ENCODE measurements at regions not wholly inside any gene's neighbourhood (a gene's known extent, or its start where the extent isn't known, plus 50 kb on each side); places are given as distances from the start of the nearest gene placed in this dataset.

- H3K4me3 ChIP-seq (ENCODE audit: low read length): no peak overlapping the region
- H3K9me2 ChIP-seq (replicated peaks; ENCODE audit: insufficient read depth, low read length): no peaks in the 10 kb centered on the region
- no peak for DNase-seq
- H3K36me3 ChIP-seq (replicated peaks; ENCODE audit: insufficient read depth, low read length): no peaks in the 10 kb centered on the region
- no peak overlapping the region for H3K9ac ChIP-seq (ENCODE audit: low read length)
- TF ChIP-seq EZH2phosphoT487 (IDR thresholded peaks at IDR 0.05; ENCODE audit: low read length) (no peak), EZH2 (optimal IDR thresholded peaks at IDR 0.05; ENCODE audit: low read depth, low read length) (no peak), CTCF (IDR thresholded peaks at IDR 0.05; ENCODE audit: low read length) (no peak)
- no peaks in the 10 kb centered on the region for H3K4me1 ChIP-seq (ENCODE audit: low read length)
- H3K27me3 ChIP-seq (replicated peaks; ENCODE audit: insufficient read depth, low read length): no peaks in the 10 kb centered on the region
- H3F3A ChIP-seq (ENCODE audit: insufficient read depth, low read length): no peaks in the 10 kb centered on the region
- H2AFZ ChIP-seq (ENCODE audit: low read length): no peak overlapping the region
- no peak overlapping the region for H3K4me2 ChIP-seq (ENCODE audit: low read depth, low read length)
- H4K20me1 ChIP-seq (ENCODE audit: insufficient read depth, low read length): no peaks in the 10 kb centered on the region
- H3K9me3 ChIP-seq (replicated peaks; ENCODE audit: insufficient read depth, low read length): no peaks in the 10 kb centered on the region
- no peaks in the 10 kb centered on the region for H3K79me2 ChIP-seq (ENCODE audit: low read length)
- no peak overlapping the region for H3K27ac ChIP-seq (ENCODE audit: low read length)
Observed at GRCh38 chr2:81576713-81577112, 1272.2 kb upstream of the LRRTM1 start.

GRCh38 chr2:81551040-81551634 is 1246.6 kb upstream of the LRRTM1 start:
- Histone ChIP-seq H3K27me3 (replicated peaks; ENCODE audit: insufficient read depth, low read length) (no peaks in the 10 kb centered on the region), H3K4me1 (ENCODE audit: low read length) (no peaks in the 10 kb centered on the region), H3K79me2 (ENCODE audit: low read length) (no peaks in the 10 kb centered on the region), H4K20me1 (ENCODE audit: insufficient read depth, low read length) (no peaks in the 10 kb centered on the region), H3K4me2 (ENCODE audit: low read depth, low read length) (no peak overlapping the region), H3K36me3 (replicated peaks; ENCODE audit: insufficient read depth, low read length) (no peaks in the 10 kb centered on the region), H3F3A (ENCODE audit: insufficient read depth, low read length) (no peaks in the 10 kb centered on the region), H3K9ac (ENCODE audit: low read length) (no peak overlapping the region), H3K9me3 (replicated peaks; ENCODE audit: insufficient read depth, low read length) (no peaks in the 10 kb centered on the region), H3K9me2 (replicated peaks; ENCODE audit: insufficient read depth, low read length) (no peaks in the 10 kb centered on the region), H3K27ac (ENCODE audit: low read length) (no peak overlapping the region), H3K4me3 (ENCODE audit: low read length) (no peak overlapping the region), H2AFZ (ENCODE audit: low read length) (no peak overlapping the region)
- TF ChIP-seq EZH2phosphoT487 (IDR thresholded peaks at IDR 0.05; ENCODE audit: low read length): no peak
- TF ChIP-seq EZH2 (optimal IDR thresholded peaks at IDR 0.05; ENCODE audit: low read depth, low read length): no peak
- TF ChIP-seq CTCF (IDR thresholded peaks at IDR 0.05; ENCODE audit: low read length): no peak
- DNase-seq: no peak

- no peaks in the 10 kb centered on the region for H3K9me3 ChIP-seq (replicated peaks; ENCODE audit: insufficient read depth, low read length)
- H3K4me3 ChIP-seq (ENCODE audit: low read length): no peak overlapping the region
- no peaks in the 10 kb centered on the region for H3K9me2 ChIP-seq (replicated peaks; ENCODE audit: insufficient read depth, low read length)
- H3K9ac ChIP-seq (ENCODE audit: low read length): no peak overlapping the region
- no peaks in the 10 kb centered on the region for H3K4me1 ChIP-seq (ENCODE audit: low read length)
- no peak overlapping the region for H3K4me2 ChIP-seq (ENCODE audit: low read depth, low read length)
- no peak for TF ChIP-seq EZH2 (optimal IDR thresholded peaks at IDR 0.05; ENCODE audit: low read depth, low read length)
- no peak for TF ChIP-seq CTCF (IDR thresholded peaks at IDR 0.05; ENCODE audit: low read length)
- no peak for TF ChIP-seq EZH2phosphoT487 (IDR thresholded peaks at IDR 0.05; ENCODE audit: low read length)
- no peak overlapping the region for H3K27ac ChIP-seq (ENCODE audit: low read length)
- no peaks in the 10 kb centered on the region for H3K27me3 ChIP-seq (replicated peaks; ENCODE audit: insufficient read depth, low read length)
- no peaks in the 10 kb centered on the region for H3F3A ChIP-seq (ENCODE audit: insufficient read depth, low read length)
- H2AFZ ChIP-seq (ENCODE audit: low read length): no peak overlapping the region
- no peak for DNase-seq
- no peaks in the 10 kb centered on the region for H3K36me3 ChIP-seq (replicated peaks; ENCODE audit: insufficient read depth, low read length)
- H3K79me2 ChIP-seq (ENCODE audit: low read length): no peaks in the 10 kb centered on the region
- no peaks in the 10 kb centered on the region for H4K20me1 ChIP-seq (ENCODE audit: insufficient read depth, low read length)
Observed at GRCh38 chr2:81550277-81550676, 1245.7 kb upstream of the LRRTM1 start.
